NT2/D1 (cell line): ENCODE measurements at regions not wholly inside any gene's neighbourhood (a gene's known extent, or its start where the extent isn't known, plus 50 kb on each side); places are given as distances from the start of the nearest gene placed in this dataset.

Source experiments
- SUZ12 ChIP-seq: IDR thresholded peaks from 2 replicates; pipeline ENCODE4 v1.6.1; 2011; ENCODE audit not compliant: insufficient read length, insufficient read depth; ENCODE audit errors: extremely low read depth
- ZNF274 ChIP-seq: IDR thresholded peaks from 2 replicates; pipeline ENCODE4 v1.6.1; 2011; ENCODE audit warnings: mild to moderate bottlenecking, low read depth, low read length

DNA sequence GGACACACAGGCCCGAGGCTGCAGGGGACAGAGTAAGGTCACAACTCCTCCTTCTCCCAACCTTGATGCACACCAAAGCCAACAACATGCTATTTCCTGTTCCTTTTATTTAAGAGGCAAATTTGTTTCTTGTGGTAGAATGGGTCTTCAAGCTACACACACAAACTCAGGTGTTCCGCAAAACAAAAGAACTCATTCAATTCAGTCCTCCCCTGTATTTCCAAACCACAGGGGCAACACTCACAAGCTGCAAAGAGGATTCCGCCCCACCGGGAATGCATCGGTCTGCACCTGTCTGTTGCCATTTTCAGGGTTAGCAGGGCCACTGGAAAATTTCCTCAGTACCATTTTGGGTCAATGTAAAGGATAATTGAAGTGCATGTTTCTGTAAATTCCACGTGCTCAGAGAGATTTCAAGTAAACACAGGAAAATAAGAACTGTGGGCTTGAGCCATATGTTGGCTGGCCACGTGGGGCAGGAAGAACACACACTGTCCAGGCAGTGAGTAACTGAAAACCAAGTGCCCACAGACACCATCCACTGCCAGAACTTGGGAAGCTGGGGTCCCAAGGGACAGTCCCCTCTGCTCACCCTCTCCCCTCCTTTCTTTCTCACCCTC lies 145.2 kb upstream of the ERG start:
- TF ChIP-seq ZNF274 (no peak), SUZ12 (no peak)
